HG03159 (cell line): ENCODE measurements at regions not wholly inside any gene's neighbourhood (a gene's known extent, or its start where the extent isn't known, plus 50 kb on each side); places are given as distances from the start of the nearest gene placed in this dataset.

Experiments
- ATAC-seq: cut with Tn5 transposase; IDR thresholded peaks from one replicate; pipeline ENCODE4 v1.9.1; 2021; ENCODE audit warnings: mild to moderate bottlenecking, moderate library complexity; ENCODE audit not compliant: unreplicated experiment

DNA sequence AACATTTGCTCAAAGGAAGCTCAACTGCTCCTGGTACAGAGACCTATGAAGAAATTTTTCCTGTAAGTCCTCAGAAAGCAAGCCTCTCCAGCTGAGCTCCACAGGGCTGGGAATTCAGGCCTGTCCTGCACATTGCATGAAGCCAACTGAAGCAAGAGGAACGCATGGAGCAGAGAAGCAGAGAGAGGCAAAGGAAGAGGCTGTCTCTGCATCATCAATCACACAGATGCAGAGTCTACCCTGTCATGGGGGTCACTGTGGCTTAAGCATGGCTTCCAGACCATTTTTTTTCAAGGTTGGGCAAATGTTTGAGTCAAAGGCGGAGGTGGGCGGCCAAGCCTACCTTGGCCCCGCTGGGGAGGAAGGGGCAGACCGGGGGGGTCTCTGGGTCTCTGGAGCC lies 110.3 kb upstream of the MSX1 start:
- no peak for ATAC-seq

DNA sequence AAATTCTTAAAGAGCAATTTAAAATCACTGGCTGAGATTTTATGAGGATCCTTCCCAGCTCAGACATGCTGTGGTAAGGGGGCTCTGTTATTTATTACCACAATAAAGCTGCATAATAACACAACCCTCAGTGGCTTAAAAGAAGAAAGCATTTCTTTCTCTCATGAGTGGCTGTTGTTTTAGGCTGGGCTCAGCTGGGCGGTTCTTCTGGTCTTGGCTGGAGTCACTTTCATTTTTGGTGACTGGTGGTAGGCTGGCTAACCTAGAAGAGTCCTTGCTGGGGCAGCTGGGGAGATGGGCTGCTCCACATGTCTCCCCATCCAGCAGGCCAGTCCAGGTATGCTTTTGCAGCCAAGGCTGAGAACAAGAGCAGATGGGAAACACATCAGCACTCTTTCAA lies 113.0 kb upstream of the MSX1 start:
- no peak for ATAC-seq

DNA sequence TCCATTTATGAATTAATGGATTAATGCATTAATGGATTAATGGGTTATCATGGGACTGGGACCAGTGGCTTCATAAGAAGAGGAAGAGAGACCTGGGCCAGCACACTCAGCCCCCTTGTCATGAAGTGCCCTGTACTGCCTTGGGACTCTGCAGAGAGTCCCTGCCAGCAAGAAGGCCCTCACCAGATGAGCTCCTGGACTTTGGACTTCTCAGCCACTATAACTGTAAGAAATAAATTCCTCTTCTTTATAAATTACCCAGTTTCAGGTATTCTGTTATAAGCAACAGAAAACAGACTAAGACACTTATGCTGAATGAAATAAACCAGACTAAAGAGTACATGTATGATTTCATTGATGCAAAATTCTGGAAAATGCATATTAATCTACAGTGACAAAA lies 119.4 kb upstream of the MSX1 start:
- no peak for ATAC-seq

GRCh38 chr4:4735870-4736269 lies 123.6 kb upstream of the MSX1 start:
- ATAC-seq = no peak

- no peak for ATAC-seq
These were observed 124.2 kb upstream of the MSX1 start for GRCh38 chr4:4735136-4735750.

DNA sequence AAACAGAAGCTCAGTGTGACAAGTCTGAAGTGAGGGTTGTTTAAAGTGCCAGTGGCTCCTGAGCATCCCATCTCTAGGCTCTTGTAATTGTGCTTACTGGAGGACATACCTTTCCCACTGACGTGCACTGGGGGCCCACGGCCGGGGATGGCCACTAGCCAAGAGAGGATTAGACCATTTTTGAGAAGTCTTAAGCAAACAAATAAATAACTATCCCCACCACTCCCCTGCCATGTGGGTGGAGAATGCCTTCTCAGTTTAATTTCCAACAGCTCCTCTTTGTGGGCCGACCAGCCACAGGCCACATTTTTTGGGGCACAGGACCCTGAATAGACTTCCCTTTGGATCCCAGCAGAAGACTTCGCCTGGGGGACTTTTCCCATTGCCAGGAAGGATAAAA lies 125.0 kb upstream of the MSX1 start:
- no peak for ATAC-seq

GRCh38 chr4:4733663-4734062 lies 125.8 kb upstream of the MSX1 start:
- ATAC-seq = no peak

DNA sequence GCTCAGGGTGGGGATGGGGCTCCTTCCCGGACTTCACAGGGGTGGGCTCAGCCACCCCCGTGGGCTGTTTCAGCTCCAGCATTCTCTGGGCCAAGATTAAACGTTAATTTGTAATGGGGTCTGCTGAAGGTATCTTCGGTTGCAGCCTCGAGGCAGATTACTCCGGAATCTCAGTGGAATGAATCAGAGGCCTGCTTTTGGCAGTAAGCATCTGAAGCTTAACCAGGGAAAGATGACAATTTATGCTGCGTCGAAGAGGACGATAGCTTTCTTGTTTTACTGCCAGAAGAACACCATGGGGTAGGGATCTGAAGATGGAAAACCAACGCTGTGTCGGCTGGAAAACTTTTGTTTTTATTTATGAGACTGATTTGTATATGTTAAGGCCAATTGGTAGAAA lies 129.2 kb upstream of the MSX1 start:
- no peak for ATAC-seq

DNA sequence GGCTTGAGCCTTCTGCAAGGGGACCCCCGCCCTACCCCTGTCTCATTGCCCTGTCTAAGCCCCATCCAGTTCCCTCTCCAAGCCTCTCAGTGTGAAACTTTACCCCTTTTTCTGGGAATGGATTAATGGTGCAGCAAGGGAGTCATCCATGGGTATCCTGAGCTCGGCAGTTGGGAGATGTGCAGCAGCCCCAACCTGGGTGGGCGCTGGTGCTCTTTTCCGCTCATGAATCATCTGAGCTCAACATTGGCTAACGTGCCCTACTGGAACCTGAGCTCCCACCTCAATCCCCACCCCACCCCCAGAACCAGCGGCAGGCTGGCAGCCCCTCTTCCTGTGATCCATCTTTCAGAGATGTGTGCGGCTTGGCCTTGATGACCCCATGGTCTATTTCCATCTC lies 130.3 kb upstream of the MSX1 start:
- no peak for ATAC-seq

DNA sequence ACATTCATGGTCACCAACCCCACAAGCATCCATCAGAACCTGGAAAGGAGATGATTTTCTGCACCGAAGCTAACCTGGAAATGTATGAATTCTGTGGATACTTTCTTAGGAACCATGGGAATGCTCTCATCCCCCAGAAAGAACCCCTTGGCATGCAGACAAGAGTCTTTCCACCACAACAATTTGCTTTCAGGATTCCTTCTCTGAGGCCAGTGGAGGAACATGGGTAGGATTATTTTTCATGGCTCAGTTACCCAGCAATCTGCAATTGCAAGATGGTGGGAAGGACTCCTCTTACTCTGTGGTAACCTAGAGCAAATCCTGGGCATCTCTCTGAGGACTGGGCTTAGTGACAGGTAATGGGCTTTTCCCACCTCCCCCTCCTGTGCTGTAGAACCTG lies 131.9 kb upstream of the MSX1 start:
- no peak for ATAC-seq

- no peak for ATAC-seq
These were observed 133.4 kb upstream of the MSX1 start for GRCh38 chr4:4726051-4726450.

DNA sequence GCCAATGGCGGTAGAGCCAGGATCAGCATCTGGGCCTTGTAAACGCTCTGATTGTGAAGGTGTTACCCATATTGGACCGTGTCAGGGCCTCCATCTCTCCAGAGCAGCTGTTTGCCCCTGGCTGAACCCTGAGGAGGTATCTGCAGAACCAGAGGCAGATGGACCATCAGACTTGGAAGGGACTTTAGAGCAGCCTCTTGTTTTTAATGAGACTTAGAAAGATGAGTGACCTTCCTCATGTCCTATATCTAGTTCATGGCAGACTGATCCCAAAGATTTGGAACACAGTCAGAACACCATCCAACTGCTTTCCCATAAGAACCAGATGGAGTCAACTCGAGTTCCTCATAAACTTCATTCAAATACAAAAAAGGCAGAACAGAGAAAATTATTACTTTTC lies 135.1 kb upstream of the MSX1 start:
- ATAC-seq = no peak

DNA sequence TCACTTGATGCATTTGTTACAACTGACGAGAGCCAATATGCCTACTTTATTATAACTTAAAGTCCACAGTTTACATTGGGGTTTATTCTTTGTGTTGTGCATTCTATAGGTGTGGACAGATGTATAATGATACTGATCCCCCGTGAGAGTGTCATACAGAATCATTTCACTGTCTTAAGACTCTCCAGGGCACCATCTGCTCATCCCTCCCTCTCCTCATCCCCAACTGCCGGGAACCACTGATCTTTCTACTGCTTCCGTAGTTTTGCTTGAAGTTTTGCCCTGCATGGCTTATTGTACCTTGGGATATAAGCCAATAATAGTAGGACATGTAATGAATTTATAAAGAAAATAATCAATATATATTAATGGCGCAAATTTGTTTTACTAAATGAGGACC lies 137.8 kb upstream of the MSX1 start:
- no peak for ATAC-seq

- no peak for ATAC-seq
These were observed 138.8 kb upstream of the MSX1 start for GRCh38 chr4:4720646-4721045.

- ATAC-seq = no peak
These were observed 140.0 kb upstream of the MSX1 start for GRCh38 chr4:4719436-4719835.

- ATAC-seq = no peak
These were observed 141.8 kb upstream of the MSX1 start for GRCh38 chr4:4717692-4718091.

DNA sequence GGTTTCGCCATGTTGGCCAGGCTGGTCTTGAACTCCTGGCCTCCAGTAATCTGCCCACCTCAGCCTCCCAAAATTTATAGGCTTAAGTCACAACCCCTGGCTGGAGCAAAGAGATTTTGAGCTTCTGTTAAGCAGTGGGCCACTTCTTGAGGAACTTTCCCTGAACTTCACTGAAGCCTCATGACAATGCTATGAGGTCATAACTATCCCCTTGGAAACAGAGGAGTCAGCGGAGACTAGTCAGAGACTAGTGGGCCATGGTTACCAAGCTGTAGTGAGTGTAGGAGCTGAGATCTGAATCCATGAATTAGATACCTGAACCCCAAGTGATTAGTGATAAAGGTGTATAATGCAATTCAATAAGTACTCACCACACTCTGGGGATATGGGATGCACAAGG lies 145.1 kb upstream of the MSX1 start:
- no peak for ATAC-seq

- ATAC-seq = no peak
These were observed 146.5 kb upstream of the MSX1 start for GRCh38 chr4:4712800-4713528.

DNA sequence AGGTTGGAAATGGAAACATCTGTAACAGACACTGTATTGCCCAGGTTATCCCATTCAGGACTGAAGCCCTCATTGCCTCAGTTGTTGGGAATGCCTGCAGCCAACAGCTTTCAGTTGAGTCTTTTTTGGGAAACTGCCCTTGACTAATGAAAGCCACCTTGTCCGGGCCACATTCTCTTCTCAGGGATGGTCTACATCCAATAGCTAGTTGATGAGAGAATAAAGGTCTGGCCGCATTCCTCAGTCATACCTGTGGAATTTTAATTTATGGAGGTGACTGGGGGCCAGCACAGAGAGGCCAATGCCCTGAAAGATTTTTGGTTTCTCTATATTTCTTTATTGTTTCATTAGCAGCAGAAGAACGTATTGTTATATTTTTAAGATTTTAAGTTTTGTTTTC lies 147.6 kb upstream of the MSX1 start:
- ATAC-seq = no peak

DNA sequence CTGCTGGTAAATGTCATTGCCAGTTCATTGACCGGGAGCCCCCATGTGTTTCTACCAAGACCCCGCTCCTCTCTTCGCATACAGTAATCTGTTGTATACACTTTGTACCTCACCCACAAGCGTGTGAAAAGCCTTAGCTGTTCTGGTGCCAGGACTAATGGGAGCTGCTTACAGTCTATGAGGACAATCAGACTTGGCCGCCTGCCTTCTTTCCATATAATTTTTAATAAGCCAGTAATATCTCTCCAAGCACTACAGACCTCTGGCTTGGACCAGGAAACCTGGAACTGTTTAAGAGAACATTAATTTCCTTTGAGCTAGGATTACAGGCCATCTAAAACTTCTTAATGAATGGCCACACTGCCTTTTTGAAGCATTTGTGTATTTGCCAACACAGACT lies 149.7 kb upstream of the MSX1 start:
- no peak for ATAC-seq

GRCh38 chr4:4704267-4704666 lies 155.2 kb upstream of the MSX1 start:
- ATAC-seq = no peak

GRCh38 chr4:4697584-4697983 lies 155.7 kb upstream of the STX18 start:
- no peak for ATAC-seq

DNA sequence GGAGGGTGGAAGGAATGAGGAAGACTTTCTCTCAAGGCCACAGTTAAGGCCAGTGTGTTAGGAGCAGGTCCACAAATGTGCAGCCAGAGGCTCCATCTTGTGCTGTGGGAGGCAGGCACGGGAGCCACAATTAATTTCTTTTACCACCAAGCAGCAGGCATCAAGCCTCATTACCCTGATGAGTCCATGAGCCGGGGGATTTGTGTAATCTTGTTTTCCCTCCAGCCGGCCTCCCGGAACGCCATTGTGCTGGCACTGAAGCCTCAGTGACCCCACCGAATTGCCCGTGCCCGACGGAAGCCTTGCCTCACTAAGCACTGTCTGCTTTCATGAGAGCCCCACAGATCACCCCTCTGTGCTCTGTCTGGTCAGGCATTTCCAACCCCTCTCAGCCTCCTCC lies 154.7 kb upstream of the STX18 start:
- ATAC-seq = no peak
